VCaP (cell line): ENCODE measurements at regions not wholly inside any gene's neighbourhood (a gene's known extent, or its start where the extent isn't known, plus 50 kb on each side); places are given as distances from the start of the nearest gene placed in this dataset.
"Not testable (repeated sequence)": the region's sequence is repeated elsewhere in the genome, so short reads cannot be mapped to it uniquely, and the experiment has no call there.

Experiments used
- H3K27ac ChIP-seq: fragments of 450-650 bp; 2 replicates; pipeline ENCODE4 v1.5.1; 2017
- TF ChIP-seq, protein P1 (sequence below): fragments of 450-650 bp; conservative IDR thresholded peaks from 2 replicates; pipeline ENCODE4 v1.5.1; 2017; ENCODE audit warnings: mild to moderate bottlenecking, moderate library complexity

DNA sequence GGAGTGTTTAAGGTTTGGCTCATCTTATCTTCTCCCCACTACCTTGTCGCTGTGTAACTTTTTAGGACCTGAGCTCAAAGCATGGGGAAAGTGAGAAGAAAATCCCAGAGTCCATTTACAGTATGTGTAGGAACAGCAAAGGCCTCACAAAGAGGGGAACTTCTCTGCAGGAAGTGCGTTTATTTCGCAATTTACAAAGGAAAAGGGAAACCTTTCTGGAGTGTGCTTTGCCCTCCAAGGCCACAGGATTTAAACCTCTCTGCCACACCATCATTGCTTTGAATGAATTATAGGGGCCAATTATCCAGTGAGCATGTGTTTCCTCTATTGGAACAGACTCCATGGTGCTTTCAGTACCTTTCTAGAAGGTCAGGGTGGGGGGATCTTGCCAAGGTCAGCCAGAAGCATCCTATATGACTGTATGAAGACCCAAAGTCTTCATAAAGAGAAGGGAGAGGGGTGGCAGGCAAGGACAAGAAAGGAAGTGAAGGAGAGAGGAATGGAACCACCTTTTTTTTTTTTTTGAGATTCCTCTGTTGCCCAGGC lies 68.1 kb upstream of the LMO2 start:
- TF ChIP-seq, protein P1, sequence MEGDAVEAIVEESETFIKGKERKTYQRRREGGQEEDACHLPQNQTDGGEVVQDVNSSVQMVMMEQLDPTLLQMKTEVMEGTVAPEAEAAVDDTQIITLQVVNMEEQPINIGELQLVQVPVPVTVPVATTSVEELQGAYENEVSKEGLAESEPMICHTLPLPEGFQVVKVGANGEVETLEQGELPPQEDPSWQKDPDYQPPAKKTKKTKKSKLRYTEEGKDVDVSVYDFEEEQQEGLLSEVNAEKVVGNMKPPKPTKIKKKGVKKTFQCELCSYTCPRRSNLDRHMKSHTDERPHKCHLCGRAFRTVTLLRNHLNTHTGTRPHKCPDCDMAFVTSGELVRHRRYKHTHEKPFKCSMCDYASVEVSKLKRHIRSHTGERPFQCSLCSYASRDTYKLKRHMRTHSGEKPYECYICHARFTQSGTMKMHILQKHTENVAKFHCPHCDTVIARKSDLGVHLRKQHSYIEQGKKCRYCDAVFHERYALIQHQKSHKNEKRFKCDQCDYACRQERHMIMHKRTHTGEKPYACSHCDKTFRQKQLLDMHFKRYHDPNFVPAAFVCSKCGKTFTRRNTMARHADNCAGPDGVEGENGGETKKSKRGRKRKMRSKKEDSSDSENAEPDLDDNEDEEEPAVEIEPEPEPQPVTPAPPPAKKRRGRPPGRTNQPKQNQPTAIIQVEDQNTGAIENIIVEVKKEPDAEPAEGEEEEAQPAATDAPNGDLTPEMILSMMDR: no peak
- H3K27ac ChIP-seq: no peak overlapping the region

DNA sequence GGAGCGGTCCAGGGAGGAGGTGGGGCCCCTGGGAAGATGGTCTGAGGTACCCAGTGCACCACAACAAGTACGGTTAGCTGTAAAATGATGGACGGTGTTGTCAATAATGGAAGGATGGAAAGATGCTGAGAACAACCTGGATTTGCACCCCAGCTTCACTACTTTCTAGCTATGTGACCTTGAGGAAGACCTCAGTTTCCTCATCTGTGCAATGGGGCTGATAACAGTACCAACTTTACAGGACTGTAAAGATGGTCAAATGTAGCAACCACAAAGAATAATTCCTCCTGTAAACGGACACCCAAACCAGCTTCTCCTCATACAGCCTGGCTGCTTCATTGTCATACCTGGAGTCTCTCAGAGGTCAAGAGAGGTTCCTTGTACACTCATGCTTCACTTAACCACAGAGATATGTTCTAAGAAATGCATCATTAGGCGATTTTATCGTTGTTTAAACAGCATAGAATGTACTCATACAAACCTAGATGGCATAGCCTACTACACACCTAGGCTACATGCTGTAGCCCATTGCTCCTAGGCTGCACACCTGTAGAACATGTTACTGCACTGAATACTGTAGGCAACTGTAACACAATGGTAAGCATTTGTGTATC lies 65.5 kb upstream of the LMO2 start:
- TF ChIP-seq, protein P1: no peak
- H3K27ac ChIP-seq: no peak overlapping the region

DNA sequence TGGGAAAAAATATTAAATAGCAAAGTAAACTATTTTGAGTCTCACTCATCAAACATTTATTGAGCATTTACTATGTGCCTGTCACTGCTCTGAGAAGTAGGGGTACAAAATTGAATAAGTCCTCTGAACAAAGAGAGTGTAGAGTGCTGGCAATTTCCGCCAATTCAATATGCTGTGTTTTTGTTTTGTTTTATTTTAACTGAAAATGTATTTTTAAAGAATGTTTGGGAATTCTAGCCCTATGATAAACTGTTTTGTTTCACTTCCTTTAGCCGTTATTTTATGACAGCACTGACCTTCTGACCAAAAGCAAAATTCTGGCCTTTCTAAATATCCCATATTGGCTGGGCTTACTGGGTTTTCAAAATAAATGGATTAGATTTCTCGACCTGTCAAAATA lies 64.7 kb upstream of the LMO2 start:
- TF ChIP-seq, protein P1: no peak
- no peak overlapping the region for H3K27ac ChIP-seq

DNA sequence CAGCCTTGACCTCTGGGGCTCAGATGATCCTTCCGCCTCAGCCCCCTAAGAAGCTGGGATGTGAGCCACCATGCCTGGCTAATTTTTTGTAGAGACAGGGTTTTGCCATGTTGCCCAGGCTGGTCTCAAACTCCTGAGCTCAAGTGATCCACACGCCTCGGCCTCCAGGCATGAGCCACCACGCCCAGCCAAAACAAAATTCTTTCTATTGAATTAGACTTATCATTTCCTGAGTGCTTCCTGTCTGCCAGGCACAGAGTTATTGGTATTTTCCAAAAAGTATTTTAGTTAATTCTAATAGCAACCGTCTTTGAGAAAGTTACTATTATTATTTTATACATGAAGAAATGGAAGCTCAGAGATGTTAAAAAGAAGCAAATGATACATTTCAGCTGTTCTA lies 61.4 kb upstream of the LMO2 start:
- no peak overlapping the region for H3K27ac ChIP-seq
- TF ChIP-seq, protein P1: no peak

DNA sequence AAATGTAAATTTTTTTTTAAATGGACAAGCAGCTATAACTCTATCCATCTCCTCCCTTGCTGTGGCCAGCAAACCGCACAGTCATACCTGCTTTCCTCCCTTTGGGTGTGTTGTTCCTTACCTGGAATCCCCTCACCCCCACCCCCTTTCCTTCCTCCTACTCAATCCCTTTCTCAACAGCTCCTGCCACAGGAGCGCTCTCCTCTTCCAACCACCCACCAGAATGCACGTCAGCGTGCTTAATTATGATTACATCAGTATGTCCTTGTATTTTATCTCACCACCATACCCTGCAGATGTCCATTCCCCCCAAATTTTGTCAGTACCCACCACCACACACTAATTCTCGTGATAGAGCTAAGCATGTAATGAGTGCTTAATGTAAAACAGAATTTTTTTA lies 60.9 kb upstream of the LMO2 start:
- no peak overlapping the region for H3K27ac ChIP-seq
- TF ChIP-seq, protein P1: no peak

DNA sequence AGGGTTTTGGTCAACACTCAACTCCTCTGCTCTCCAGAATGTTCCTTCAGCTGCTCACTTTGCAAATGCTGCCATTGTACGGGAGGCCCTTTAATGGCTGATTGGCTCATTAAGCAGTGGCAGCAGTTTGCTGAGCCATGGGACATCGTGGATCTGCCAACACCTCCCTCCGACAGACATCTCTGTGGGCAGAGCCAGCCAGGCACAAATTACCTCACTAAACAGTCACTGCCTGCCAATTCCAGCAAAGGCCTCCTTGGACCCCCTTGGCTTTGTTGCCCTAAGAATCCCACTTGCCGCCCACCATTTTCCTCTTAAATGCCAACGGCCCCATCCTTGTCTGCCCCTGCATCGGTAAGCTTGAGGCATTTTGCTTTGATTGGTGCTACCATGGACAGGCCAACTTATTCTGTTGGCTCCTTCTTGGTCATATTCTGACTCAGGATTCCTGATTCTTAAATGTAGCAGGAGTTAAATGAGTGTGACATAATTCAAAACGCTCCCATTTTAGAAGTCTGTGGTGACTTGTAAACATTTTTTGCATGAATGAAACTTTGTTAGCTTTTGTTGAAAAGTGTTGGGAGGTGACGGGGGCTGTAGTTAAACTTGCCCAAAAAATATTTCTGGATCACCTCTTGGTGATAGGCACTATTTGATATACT lies 57.5 kb upstream of the LMO2 start:
- TF ChIP-seq, protein P1: no peak
- H3K27ac ChIP-seq: no peak overlapping the region

DNA sequence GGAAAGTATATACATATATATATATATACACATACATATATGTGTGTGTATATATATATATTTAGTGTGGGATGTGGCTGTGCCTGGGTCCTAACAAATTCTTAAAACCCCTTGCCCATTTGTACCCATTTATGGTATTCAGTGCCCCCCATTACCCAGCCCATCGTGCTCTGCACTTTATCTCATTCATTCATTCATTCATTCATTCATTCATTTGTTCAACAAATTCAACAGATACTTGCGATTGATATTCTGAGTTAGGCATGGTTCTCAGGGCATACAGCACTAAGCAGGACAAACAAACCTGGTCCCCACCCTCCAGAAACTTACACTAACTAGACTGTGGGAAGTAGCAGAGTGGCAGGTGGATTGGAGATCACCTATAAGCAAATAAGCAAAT lies 56.6 kb upstream of the LMO2 start:
- H3K27ac ChIP-seq: no peak overlapping the region
- TF ChIP-seq, protein P1: no peak

DNA sequence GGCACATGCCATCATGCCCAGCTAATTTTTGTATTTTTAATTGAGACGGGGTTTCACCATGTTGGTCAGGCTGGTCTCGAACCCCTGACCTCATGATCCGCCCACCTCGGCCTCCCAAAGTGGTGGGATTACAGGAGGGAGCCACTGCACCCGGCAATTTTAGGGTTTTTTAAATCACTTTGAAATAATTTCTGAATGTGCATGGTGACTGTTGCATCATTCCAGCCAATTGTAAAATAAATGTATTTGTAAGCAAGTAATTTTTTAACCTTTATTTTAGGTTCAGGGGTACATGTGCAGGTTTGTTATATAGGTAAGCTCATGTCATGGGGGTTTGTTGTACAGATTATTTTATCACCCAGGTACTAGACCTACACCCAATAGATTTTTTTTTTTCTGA lies 56.0 kb upstream of the LMO2 start:
- not testable (repeated sequence) for H3K27ac ChIP-seq
